ENCODE measurements at regions not wholly inside any gene's neighbourhood (a gene's known extent, or its start where the extent isn't known, plus 50 kb on each side); places are given as distances from the start of the nearest gene placed in this dataset.

DNA sequence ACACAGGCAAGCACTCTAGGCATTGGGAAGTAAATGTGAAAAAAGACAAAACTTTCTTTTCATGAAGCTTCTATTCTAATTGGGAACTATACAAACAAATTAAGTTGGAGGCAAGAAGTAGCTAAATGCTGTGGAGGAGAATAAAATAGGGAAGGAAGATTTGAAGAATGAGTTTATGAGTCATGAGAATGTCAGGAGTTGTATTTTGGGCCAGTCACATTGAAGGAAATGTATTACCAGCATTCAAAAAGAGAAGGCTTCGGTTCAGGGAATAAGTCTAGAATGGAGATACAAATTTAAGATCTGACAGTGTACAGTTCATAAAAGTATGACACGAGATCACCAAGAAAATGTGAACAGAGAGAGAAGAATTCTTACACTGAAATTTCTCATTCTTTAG, 666.5 kb downstream of the ADCYAP1 start:
- TF ChIP-seq POLR2AphosphoS5 (IDR thresholded peaks at IDR 0.05), result no peak
- TF ChIP-seq, protein P1, sequence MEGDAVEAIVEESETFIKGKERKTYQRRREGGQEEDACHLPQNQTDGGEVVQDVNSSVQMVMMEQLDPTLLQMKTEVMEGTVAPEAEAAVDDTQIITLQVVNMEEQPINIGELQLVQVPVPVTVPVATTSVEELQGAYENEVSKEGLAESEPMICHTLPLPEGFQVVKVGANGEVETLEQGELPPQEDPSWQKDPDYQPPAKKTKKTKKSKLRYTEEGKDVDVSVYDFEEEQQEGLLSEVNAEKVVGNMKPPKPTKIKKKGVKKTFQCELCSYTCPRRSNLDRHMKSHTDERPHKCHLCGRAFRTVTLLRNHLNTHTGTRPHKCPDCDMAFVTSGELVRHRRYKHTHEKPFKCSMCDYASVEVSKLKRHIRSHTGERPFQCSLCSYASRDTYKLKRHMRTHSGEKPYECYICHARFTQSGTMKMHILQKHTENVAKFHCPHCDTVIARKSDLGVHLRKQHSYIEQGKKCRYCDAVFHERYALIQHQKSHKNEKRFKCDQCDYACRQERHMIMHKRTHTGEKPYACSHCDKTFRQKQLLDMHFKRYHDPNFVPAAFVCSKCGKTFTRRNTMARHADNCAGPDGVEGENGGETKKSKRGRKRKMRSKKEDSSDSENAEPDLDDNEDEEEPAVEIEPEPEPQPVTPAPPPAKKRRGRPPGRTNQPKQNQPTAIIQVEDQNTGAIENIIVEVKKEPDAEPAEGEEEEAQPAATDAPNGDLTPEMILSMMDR (IDR thresholded peaks at IDR 0.05), result no peak

Measured in breast epithelium (tissue), 3 donors.